ENCODE measurements at regions not wholly inside any gene's neighbourhood (a gene's known extent, or its start where the extent isn't known, plus 50 kb on each side); places are given as distances from the start of the nearest gene placed in this dataset.

GRCh38 chr2:200725596-200725995, 86.1 kb upstream of the BZW1 start:
- DNase-seq: no peak

- no peak for DNase-seq
Observed at GRCh38 chr2:200728630-200729029, 83.1 kb upstream of the BZW1 start.

DNA sequence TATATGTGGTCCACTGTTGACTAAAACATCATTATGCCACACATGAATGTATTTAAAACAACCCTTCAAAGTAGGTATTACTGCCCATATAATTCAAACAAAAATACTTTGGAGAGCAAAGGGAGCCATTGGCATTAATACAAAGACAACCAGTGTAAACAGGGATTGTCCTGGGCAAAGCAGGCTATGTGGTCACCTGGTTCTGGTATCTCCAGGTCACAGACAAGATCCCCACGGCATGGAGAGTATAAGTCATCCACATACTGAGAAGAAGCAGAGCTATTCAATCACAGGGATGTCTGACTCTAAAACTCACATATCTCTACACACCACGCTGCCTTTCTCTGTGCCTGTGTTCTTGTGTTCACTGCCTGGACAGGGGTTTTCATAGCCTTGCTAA, 81.4 kb upstream of the BZW1 start:
- no peak for DNase-seq

DNA sequence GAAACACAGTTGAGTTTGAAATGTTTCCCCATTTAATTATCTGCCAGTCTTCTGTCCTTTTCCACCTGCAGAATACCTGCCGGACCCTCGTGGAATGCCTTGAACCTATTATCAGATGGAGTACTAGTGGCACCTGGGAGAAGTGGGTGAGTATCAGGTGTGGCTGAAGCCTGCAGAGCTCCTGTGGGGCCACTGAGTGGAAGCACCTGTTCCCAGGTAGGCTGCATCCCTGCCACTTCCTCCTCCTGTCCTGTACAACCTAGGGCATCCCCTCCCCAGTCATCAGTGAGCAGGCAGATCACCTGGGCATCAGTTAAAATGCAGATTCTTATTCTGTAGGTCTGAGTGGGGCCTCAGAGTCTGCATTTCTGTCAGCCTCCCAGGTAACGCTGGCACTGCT, 80.8 kb upstream of the BZW1 start:
- no peak for DNase-seq

GRCh38 chr2:200732866-200733265, 78.8 kb upstream of the BZW1 start:
- DNase-seq: no peak

DNA sequence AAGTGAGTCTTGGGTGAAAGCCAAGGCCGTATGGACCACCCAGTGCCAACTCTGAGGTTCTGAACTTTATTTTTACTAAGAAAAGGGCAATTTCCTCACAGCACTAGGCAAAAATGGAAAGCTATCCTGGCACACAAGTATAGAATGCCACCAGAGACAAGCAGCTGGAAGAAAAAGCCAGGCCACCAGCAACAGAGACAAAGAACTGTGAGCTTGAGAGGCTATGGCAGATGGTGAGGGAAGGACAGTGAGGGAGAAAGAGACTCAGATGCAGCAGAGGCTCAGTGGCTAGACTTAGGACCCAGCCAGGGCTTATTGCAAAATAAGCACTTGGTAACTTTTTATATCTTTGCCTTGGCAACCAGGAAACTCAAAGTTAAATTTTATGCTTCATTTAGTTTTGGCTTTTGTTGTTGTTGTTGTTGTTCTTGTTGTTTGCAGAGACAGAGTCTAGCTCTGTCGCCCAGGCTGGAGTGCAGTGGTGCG, 78.0 kb upstream of the BZW1 start:
- DNase-seq: no peak

DNA sequence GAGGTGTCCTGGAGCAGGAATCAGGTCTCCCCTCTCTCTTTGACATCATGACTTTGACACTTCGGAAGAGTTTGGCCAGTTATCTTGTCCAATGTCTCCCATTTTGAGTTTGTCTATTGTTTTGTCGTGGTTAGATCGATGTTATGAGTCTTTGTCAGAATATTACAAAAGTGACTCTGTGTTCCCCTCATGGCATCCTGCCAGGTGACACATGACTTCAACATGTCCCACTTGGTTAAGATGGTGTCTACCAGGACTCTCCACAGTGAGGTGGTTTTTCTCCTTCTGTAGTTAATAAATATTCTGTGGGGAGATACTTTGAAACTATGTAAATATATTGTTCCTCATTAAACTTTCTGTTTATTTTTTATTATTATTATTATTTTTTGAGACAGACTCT, 76.6 kb upstream of the BZW1 start:
- DNase-seq: peak; percentile 34

DNA sequence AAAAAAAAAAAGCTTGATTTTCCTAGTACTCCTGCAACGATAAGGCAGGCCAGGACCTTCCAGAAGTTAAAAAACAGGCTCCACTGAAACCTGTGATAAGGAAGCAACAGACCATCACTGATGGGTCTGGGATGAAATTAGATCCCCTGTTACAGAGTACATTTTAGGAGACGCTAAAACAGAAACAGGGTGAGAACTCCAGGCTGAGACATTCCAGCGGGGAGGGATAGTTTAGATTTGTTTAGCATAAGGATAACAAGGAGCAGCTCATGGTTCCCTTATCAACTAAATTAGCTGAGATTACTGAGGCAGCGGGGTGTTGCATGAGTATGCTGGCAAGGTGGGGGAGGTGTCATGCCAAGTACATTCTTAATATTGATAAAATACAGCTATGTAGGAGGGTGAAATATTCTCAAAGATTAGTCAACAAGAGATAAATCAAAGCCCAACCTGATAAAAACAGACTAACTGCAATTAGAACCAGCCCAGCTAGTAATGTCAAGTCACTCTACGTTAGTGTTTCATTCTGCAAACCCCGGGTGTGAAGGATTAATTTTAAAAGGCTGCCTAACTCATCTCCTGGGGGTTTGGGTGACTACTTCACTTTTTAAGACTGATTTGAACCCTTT, 75.0 kb upstream of the BZW1 start:
- no peak for DNase-seq

DNA sequence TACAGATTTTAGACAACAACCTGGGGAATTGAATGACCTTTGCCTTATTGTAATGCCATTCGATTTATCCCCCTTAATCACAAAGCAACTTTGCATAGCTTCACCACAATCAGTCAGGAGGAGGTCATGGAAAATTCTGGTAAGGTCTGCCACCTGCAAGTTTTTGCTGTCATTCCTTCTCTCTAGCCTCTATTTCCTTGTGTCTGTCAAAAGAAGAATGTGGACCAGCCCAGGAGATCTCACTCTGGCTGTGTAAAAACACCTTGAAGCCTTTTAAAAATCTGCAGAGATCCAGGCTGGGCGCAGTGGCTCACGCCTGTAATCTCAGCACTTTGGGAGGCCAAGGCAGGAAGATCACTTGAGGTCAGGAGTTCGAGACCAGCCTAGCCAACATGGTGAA, 74.1 kb upstream of the BZW1 start:
- DNase-seq: no peak

- no peak for DNase-seq
Observed at GRCh38 chr2:200738590-200738989, 73.1 kb upstream of the BZW1 start.

DNA sequence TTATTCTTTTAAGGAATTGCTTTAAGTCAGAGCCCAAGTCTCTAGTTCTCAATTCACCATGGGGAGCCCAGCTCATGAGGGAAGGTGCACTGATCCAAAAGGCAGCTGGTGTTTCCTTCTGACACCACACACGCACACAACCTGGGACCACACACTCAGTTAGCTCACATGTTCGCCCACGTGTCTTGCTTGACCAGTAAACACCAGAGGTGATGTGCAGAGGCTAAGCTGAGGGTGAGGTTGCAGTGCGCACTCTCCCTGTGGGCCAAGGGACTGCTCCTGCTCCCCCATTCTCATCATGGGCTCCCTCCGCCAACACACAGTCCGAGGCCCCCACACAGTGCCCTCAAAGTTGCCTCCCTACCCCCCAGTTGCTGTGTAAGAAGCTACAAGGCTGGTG, 70.8 kb upstream of the BZW1 start:
- no peak for DNase-seq

- no peak for DNase-seq
Observed at GRCh38 chr2:200741468-200742202, 70.1 kb upstream of the BZW1 start.

- DNase-seq: no peak
Observed at GRCh38 chr2:200742426-200742825, 69.3 kb upstream of the BZW1 start.

- no peak for DNase-seq
Observed at GRCh38 chr2:200743042-200743676, 68.6 kb upstream of the BZW1 start.

DNA sequence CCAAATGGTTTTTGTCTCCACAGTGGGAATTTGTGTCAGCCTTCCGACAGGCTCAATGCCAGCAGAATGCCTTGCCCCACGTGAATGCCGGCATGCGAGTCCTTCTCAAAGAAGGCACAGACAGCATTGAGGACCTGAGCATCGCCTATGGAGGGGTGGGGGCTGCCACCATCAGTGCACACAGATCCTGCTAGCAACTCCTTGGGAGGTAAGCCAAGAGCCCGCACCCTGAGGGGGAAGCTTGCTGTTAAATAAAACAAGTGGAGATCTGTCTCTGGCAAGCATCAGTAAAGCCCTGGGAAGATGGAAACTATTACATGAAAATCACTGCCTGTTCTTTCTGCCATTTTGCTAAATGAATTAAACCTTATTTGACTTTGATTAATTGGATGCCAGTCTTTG, 67.5 kb upstream of the BZW1 start:
- DNase-seq: no peak

- no peak for DNase-seq
Observed at GRCh38 chr2:200746301-200746700, 65.4 kb upstream of the BZW1 start.

GRCh38 chr2:200747668-200748618, 63.8 kb upstream of the BZW1 start:
- DNase-seq: no peak

DNA sequence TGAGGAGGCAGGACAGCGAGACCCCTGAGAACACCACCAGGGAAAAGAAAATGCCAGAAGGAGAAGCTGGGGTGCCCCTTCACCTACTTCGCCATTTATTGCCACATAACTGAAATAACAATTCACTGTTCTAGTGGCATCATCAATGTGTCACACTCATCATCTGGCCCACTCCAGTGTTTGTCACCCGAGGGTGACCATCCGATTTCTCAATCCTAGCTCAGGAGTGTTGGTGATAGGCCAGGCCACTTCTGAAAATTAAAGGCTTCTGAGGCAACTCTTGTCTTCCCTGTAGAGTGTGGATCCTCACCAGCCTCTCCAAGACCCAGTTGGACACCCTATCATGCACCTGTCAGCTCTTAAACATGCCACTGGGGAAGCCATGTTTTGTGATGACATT, 62.9 kb upstream of the BZW1 start:
- DNase-seq: no peak

DNA sequence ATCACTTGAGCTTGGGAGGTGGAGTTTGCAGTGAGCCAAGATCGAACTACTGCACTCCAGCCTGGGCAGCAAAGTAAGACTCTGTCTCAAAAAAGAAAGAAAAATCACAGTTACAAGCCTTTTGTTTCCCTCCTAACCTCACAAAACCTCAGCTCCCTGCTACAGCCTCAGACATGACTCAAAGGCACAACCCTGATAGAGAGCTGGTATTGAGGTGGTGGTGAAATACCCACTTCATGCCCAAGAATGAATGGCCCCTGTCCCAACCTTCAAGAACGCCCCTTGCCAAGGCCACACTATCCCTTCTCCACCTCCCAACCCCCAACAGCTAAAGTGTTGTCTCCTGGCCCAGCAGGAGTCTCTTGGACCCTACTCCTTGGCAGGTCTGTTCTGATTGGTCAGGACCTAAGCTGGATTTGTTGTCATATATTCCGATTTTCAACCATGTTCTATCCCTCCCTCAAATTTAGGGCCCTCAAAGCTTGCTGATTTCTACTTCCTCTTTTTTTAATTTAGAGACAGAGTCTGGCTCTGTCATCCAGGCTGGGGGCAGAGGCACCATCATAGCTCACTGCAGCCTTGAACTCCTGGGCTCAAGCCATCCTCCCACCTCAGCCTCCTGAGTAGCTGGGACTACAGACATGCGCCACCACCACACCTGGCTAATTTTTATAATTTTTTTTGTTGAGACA, 61.9 kb upstream of the BZW1 start:
- no peak for DNase-seq

- no peak for DNase-seq
Observed at GRCh38 chr2:200750323-200750910, 61.3 kb upstream of the BZW1 start.

DNA sequence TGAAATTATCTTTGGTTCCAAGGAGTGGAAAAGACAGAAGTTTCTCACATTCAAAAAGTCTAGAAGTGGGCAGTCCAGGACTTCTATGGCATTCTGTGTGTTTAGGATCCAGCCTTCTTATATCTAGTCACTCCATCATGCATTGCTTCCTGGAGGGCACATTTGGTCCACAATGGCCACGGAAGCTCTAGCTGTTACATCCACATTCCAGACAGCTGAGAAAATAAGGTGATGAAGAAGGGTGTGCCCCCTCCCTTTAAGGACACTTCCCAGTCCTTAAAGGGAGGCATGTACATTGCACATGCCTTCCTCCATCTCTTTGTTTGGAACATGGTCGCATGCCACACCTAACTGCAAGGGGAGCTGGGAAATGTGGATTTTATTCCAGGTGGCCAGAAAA, 59.9 kb upstream of the BZW1 start:
- DNase-seq: no peak

DNA sequence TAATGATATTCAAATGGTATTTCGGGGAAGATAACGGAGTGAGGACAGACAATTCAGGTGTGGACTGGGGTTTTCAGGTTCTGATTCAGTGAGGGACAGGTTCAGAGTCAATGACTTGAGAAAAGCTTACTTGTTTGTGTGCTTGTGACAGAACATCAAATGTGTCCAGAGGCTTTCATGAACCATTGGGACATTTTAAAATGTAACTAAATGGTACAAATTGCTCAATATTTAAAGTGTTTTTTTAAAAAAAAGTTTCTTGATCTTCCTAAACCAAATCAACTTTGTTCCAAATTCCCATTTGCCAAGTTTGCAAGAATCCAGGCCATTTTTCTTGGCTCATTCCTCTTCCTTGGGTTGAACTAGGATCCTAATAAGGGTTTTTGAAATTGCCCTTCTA, 59.4 kb upstream of the BZW1 start:
- DNase-seq: no peak
